ENCODE measurements at regions not wholly inside any gene's neighbourhood (a gene's known extent, or its start where the extent isn't known, plus 50 kb on each side); places are given as distances from the start of the nearest gene placed in this dataset.

- DNase-seq: no peak
Observed at GRCh38 chr16:64892835-64893785, 228.8 kb downstream of the CDH11 start.

- DNase-seq: no peak
Observed at GRCh38 chr16:64889446-64889845, 232.4 kb downstream of the CDH11 start.

DNA sequence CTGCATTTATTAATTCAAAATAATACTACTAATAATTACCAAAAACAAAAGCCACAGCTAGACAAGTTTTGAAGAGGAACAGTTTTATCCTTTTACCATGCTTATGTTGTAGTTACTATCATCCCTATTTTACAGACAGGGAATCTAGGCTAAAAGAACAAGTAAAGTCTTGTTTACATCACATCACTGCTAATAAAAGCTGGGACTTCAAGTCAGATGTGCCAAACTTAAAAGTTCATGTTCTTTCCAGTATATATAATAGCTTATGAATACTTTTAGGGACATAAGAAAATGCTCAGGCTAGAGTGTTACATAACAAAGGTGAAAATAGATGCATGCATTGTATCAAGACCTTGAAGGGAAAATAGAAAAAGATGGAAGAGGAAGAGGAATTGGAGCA lies 234.2 kb downstream of the CDH11 start:
- no peak for DNase-seq

GRCh38 chr16:64882078-64882784 lies 239.6 kb downstream of the CDH11 start:
- DNase-seq: no peak

DNA sequence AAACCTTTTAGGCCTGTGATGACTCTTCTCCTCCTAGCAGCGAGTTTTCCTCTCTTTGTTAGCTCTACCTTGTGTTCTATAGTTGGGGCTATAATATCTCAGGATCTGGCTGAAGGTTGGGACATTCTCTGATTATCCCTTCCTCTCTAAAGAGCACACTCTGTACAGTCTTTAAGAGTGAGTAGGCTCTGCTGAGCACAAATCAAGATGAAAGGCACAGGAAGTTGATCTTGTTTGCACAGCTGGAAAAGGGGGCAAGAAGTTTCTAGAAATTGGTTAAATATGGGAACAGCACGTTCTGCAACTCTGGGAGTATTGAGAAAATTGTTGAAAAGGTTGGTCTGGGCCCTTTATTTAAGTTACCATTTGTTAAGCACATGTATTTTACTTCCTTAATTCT lies 240.9 kb downstream of the CDH11 start:
- DNase-seq: no peak

- no peak for DNase-seq
Observed at GRCh38 chr16:64880006-64880405, 241.9 kb downstream of the CDH11 start.

GRCh38 chr16:64878940-64879339 lies 242.9 kb downstream of the CDH11 start:
- no peak for DNase-seq

GRCh38 chr16:64872101-64872500 lies 249.8 kb downstream of the CDH11 start:
- no peak for DNase-seq

DNA sequence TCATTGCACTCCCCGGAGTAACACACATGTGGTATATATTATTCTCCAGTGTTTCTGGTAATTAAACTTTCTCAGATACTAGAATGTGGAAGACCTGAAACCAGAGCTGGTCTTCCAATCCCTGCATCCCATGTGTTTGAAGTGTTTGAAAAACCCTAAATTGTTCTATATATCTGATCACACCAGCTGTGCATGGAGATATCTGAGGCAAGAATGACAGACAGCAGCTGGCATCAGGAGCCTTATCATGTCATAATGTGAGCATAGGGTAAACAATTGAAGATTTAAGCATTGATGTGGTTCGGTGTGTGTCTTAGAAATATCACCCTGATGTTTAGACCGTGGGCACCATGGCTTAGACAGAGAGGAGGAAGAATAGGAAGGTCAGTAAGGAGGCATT lies 251.0 kb downstream of the CDH11 start:
- DNase-seq: no peak

DNA sequence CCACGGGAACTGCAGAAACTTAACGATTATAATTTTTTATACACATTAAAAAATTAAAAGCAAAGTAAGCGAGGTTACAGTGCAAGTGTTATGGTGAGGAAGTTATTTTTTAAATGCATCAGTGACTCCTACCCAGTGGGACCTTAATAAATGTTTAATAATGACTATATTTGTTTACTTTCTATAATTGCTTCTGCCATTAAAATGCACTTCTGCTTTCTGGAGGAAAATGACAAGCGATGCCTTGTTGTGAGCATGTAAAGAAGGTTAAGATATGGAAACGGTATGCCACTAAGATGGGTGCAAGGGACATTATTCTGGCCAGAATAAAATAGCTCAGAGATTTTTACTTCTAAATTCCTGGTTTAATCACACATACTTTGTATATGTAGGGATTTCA lies 252.1 kb downstream of the CDH11 start:
- DNase-seq: no peak

- no peak for DNase-seq
Observed at GRCh38 chr16:64866021-64866420, 255.8 kb downstream of the CDH11 start.

DNA sequence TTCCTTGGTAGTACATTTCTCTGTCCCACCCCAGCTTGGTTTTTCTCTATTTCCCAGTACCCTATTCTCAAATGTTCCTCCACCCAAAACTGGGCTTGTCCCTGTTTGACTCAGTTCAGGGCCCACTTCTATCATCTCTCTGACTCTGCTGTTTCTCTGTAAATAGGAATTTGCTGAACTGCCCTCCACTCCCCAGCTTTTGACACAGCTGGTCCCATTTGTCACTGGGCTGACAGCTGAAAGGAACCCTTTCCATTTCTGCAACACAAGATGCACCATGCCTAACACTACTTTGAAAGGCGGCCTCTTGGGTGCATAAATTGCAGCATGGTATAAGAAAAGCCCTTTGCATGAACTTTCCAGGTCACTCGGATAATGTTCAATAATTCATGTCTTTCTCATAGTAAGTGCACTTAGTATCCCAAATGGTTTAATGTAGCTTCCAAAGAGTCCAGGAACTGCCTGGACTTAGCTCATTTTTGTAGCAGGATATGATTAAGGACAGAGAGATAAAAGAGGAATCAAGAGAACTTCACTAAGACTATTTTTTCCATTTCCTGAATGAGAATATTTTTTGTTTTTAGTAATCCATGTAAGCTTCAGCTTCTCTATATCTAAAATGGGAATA lies 256.7 kb downstream of the CDH11 start:
- peak; percentile 9 for DNase-seq

DNA sequence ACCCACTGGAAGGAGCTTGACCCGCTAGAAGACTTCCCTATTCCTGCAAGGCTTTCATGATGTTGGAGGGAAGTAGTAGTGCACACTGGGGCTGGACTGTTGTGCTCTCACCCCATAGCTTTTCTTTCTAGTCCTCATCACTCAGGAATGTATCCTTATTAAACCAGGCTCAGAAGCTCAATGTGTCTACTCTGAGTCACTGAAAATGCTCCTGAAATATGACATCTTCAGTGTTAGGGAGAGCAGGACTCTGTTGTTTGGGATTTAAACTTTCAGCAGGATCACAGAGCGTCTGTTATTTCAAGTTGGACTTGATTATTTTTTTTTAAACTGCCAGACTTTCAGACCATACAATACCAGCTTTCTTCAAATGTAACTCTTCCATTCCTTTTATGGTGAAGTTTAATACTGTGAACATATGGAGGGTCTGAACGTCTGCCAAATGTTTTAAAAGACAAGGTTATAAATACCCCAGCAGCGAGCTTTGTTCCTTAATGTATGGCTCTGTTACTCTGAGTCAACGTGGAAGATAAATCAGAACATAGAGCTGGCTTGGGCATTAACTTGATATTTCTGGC lies 257.5 kb downstream of the CDH11 start:
- peak; percentile 88 for DNase-seq

- no peak for DNase-seq
Observed at GRCh38 chr16:64858076-64858475, 263.8 kb downstream of the CDH11 start.

DNA sequence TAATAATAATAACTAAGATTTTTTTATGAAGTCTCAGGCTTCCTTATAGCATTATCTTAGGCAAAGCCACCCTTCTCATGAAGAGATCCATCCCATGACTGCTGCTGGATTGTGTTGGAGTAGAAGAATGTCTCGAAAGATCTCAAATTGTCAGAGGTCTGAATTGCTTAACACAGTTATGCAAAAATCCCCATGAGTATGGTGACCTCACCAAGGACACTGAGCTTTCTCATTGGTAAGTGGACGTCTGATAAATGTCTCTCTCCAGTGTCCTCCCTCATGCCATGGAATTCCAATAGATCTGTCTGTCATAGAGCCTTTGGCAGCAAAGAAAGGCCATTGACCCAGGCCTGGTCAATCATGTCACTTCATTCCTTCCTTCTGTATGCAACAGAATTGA lies 264.5 kb downstream of the CDH11 start:
- no peak for DNase-seq

DNA sequence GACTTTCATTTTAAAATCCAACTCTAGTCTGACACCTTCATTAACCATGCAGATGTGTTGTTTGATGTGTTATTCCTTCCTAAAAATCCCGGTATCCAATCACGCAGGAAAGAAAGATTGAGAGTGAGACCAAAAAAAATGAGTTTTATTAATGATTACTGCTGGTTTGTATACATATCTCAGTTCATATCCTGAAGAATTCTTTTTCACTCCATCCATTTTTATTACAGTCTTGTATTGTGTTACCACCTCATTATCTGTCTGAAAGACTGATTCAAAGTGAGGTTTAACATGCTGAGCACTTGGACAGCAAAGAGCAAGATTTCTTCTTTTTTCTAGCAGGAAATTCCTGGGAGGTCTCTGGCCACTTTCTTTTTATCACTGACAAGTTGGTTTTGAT lies 268.3 kb downstream of the CDH11 start:
- no peak for DNase-seq

- no peak for DNase-seq
Observed at GRCh38 chr16:64846966-64847365, 274.9 kb downstream of the CDH11 start.

DNA sequence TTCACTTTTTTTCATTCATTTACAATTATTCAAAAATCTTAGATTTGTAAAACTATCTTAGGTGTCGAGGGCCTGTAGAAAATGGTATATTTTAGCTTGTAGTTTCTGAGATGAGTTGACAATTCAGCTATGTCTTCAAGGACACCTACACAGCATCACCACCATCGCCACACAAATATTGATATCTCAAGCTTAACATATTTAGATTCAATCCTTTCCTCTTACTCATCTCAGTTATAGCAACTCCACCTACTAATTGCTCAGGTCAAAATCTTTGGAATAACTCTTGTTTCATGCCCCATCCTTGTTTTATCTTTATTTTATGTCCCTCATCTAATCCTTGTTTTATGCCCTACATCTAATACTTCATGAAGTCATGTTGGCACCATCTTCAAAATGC lies 276.8 kb downstream of the CDH11 start:
- no peak for DNase-seq

GRCh38 chr16:64841482-64841881 lies 280.4 kb downstream of the CDH11 start:
- DNase-seq: no peak

DNA sequence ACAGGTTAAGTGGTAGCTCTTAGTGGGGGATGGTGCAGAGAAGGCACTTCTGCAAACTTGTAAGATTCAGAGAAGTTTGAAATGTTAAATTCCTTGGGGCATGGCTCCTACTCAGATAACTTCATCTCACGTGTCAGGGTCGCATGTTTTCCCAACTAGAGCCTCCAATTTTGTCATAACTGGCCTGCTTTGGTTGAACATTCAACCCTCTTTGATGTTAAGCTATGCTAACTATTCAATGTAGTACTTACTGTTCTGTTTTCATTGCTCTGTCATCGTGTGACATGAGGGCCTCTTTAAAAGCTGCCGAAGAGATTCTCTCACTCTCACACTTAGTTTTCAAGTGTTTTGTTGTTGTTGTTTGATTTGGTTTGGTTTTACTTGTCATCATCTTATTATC lies 280.8 kb downstream of the CDH11 start:
- DNase-seq: no peak

GRCh38 chr16:64830653-64831052 lies 291.2 kb downstream of the CDH11 start:
- DNase-seq: no peak

DNA sequence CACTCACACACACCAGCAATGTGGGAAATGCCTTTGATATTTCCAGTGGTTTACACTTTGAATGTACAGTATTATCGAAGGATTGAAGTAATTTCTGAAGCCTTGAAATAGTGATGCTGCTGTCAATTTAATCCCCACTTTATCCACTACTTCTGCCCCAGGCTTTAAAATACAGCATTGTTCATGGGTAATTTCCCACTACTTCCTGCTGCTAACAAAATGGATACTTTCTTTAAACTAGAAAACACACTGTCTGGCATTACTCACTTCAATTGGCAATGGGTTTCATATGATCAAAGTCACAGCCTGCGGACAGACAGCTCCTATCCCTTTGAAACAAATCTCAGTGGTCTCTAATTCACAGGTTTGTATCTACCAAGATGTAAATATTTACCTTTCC lies 292.2 kb downstream of the CDH11 start:
- no peak for DNase-seq

DNA sequence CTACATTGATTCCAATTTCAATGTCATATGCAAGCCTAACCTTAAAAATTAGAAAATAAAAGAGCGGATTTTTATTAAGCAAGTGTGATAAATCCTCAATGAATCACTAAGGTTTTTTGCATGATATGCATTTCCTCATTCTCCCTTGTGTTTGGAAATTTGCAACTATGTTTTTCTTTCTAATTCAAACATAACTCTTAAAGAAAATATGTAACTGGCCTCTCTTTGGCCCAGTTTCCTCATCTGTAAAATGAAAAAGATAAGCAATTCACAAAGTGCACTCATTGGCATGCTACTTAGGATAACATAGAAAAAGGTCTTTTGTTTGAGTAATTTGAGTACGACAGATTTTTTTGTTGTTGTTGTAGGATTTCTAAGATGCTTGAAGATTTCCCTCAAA lies 295.5 kb downstream of the CDH11 start:
- DNase-seq: no peak

Data from NCI-H226 (cell line).